ENCODE measurements at regions not wholly inside any gene's neighbourhood (a gene's known extent, or its start where the extent isn't known, plus 50 kb on each side); places are given as distances from the start of the nearest gene placed in this dataset.

- no peaks in the 10 kb centered on the region for H3K36me3 ChIP-seq
- H3K27me3 ChIP-seq, result no peaks in the 10 kb centered on the region
- H3K9me3 ChIP-seq, result no peaks in the 10 kb centered on the region
- TF ChIP-seq, protein P1, sequence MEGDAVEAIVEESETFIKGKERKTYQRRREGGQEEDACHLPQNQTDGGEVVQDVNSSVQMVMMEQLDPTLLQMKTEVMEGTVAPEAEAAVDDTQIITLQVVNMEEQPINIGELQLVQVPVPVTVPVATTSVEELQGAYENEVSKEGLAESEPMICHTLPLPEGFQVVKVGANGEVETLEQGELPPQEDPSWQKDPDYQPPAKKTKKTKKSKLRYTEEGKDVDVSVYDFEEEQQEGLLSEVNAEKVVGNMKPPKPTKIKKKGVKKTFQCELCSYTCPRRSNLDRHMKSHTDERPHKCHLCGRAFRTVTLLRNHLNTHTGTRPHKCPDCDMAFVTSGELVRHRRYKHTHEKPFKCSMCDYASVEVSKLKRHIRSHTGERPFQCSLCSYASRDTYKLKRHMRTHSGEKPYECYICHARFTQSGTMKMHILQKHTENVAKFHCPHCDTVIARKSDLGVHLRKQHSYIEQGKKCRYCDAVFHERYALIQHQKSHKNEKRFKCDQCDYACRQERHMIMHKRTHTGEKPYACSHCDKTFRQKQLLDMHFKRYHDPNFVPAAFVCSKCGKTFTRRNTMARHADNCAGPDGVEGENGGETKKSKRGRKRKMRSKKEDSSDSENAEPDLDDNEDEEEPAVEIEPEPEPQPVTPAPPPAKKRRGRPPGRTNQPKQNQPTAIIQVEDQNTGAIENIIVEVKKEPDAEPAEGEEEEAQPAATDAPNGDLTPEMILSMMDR (IDR thresholded peaks at IDR 0.05), result no peak
- TF ChIP-seq POLR2A (IDR thresholded peaks at IDR 0.05), result no peak
- intact Hi-C loops (cut with DNase I), result no loop called here
- H3K27ac ChIP-seq, result no peak overlapping the region
- H3K4me1 ChIP-seq, result no peaks in the 10 kb centered on the region
- no peak for DNase-seq
- 40% methylated on average over 2 of the region's 2 CpGs; no CpG with 5 or more reads in 1 of the 2 donors for WGBS, 2 donors
- H3K4me3 ChIP-seq, result no peak overlapping the region
Observed at GRCh38 chr9:71331603-71332002, 210.2 kb upstream of the TRPM3 start.

DNA sequence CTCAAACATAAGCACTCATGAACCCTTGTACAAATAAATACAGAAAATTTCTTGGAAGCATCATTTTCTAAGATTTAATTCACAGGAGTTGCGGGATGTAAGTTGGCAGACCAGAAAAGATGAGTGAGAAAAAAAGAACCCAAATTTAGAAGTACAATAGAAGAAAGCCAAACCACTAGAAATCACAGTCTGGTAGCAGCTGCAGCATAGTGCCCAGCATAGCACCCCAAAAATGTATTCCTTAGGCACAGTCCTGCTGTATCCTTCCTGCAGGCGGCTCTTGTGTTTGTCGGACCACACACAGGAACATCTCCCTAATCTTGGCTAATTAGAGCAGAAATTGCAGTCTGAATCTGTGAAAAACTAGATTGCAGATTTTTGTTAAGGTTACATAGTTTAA, 208.5 kb upstream of the TRPM3 start:
- intact Hi-C loops (cut with DNase I), result no loop called here
- no peaks in the 10 kb centered on the region for H3K36me3 ChIP-seq
- 80 to 88% methylated on average over 3 of the region's 3 CpGs for WGBS, 2 donors
- H3K27ac ChIP-seq, result no peak overlapping the region
- no peak for TF ChIP-seq POLR2A (IDR thresholded peaks at IDR 0.05)
- TF ChIP-seq, protein P1 (IDR thresholded peaks at IDR 0.05), result no peak
- H3K4me1 ChIP-seq, result no peaks in the 10 kb centered on the region
- no peaks in the 10 kb centered on the region for H3K27me3 ChIP-seq
- H3K4me3 ChIP-seq, result no peak overlapping the region
- H3K9me3 ChIP-seq, result no peaks in the 10 kb centered on the region
- DNase-seq, result no peak

- no peak for DNase-seq
- 36 to 53% methylated on average over 1 of the region's 1 CpG for WGBS, 2 donors
Observed at GRCh38 chr9:71326360-71326759, 204.9 kb upstream of the TRPM3 start.

GRCh38 chr9:71323357-71323756, 201.9 kb upstream of the TRPM3 start:
- H3K9me3 ChIP-seq, result no peaks in the 10 kb centered on the region
- H3K27me3 ChIP-seq, result no peaks in the 10 kb centered on the region
- no peaks in the 10 kb centered on the region for H3K4me1 ChIP-seq
- TF ChIP-seq, protein P1 (IDR thresholded peaks at IDR 0.05), result no peak
- no peak for TF ChIP-seq POLR2A (IDR thresholded peaks at IDR 0.05)
- intact Hi-C loops (cut with DNase I), result no loop called here
- no peak for DNase-seq
- no peak overlapping the region for H3K27ac ChIP-seq
- H3K4me3 ChIP-seq, result no peak overlapping the region
- 92 to 97% methylated on average over 3 of the region's 3 CpGs for WGBS, 2 donors
- no peaks in the 10 kb centered on the region for H3K36me3 ChIP-seq

More at GRCh38 chr9:71326360-71326759, 204.9 kb upstream of the TRPM3 start:
- Histone ChIP-seq H3K27ac (no peak overlapping the region), H3K4me3 (no peak overlapping the region), H3K27me3 (no peaks in the 10 kb centered on the region), H3K9me3 (no peaks in the 10 kb centered on the region), H3K4me1 (no peaks in the 10 kb centered on the region), H3K36me3 (no peaks in the 10 kb centered on the region)
- TF ChIP-seq, protein P1 (IDR thresholded peaks at IDR 0.05), result no peak
- no peak for TF ChIP-seq POLR2A (IDR thresholded peaks at IDR 0.05)
- intact Hi-C loops (cut with DNase I), result no loop called here

DNA sequence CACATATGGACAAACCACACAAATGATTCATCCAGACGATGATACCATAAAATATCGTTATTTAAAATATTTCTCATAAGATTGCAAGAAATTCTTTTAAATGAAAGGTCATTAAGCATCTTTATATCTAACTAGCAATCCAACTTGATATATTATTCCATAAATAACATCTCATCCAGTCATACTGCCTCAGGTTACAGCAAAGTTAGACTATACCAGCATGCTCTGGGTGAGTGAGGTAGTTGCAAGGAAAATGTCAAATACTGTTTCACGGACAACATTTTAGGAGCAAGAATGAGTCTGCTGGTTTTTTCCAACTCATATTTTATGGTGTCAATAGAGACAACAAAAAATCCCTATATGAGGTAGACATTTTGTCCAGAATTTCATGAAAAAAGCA, 200.9 kb upstream of the TRPM3 start:
- intact Hi-C loops (cut with DNase I), result no loop called here
- Histone ChIP-seq H3K4me1 (no peaks in the 10 kb centered on the region), H3K27me3 (no peaks in the 10 kb centered on the region), H3K4me3 (no peak overlapping the region), H3K9me3 (no peaks in the 10 kb centered on the region), H3K27ac (no peak overlapping the region), H3K36me3 (no peaks in the 10 kb centered on the region)
- TF ChIP-seq, protein P1 (IDR thresholded peaks at IDR 0.05), result no peak
- TF ChIP-seq POLR2A (IDR thresholded peaks at IDR 0.05), result no peak
- 89 to 91% methylated on average over 3 of the region's 3 CpGs for WGBS, 2 donors
- no peak for DNase-seq
